Suppressor macrophage treated with lipopolysaccharide for 1 hour (primary cell): ENCODE measurements at regions not wholly inside any gene's neighbourhood (a gene's known extent, or its start where the extent isn't known, plus 50 kb on each side); places are given as distances from the start of the nearest gene placed in this dataset.
"Not testable (repeated sequence)": the region's sequence is repeated elsewhere in the genome, so short reads cannot be mapped to it uniquely, and the experiment has no call there.

ENCODE experiments used
- DNase-seq, 3 donors: peaks; one replicate each; pipeline ENCODE4 v3.0.0-alpha.2; 2020 to 2022

GRCh38 chrX:115357326-115358120, 68.0 kb downstream of the LUZP4 start:
- no peak for DNase-seq

GRCh38 chrX:115359508-115359907, 70.0 kb downstream of the LUZP4 start:
- peak in 2 of 3 donors; percentile 14 to 29 for DNase-seq

- DNase-seq, result no peak
These were observed 70.8 kb downstream of the LUZP4 start for GRCh38 chrX:115360220-115360781.

GRCh38 chrX:115362334-115363095, 73.0 kb downstream of the LUZP4 start:
- no peak for DNase-seq

GRCh38 chrX:115363372-115363771, 73.9 kb downstream of the LUZP4 start:
- no peak for DNase-seq

- no peak for DNase-seq
These were observed 74.4 kb downstream of the LUZP4 start for GRCh38 chrX:115363897-115364296.

- no peak for DNase-seq
These were observed 75.2 kb downstream of the LUZP4 start for GRCh38 chrX:115364670-115365069.

GRCh38 chrX:115366535-115366934, 77.0 kb downstream of the LUZP4 start:
- no peak for DNase-seq

- DNase-seq, result peak; percentile 13 to 46 (median 23)
These were observed 77.9 kb downstream of the LUZP4 start for GRCh38 chrX:115367455-115367854.

GRCh38 chrX:115367951-115368350, 78.4 kb downstream of the LUZP4 start:
- DNase-seq, result no peak

GRCh38 chrX:115368876-115369275, 79.4 kb downstream of the LUZP4 start:
- no peak for DNase-seq

GRCh38 chrX:115372152-115372551, 82.6 kb downstream of the LUZP4 start:
- no peak for DNase-seq

GRCh38 chrX:115373308-115373707, 83.8 kb downstream of the LUZP4 start:
- no peak for DNase-seq

GRCh38 chrX:115378471-115378870, 89.0 kb downstream of the LUZP4 start:
- DNase-seq, result no peak

GRCh38 chrX:115387327-115387726, 97.8 kb downstream of the LUZP4 start:
- DNase-seq, result no peak

- DNase-seq, result no peak
These were observed 99.4 kb downstream of the LUZP4 start for GRCh38 chrX:115388879-115389278.

GRCh38 chrX:115390078-115390477, 100.6 kb downstream of the LUZP4 start:
- DNase-seq, result no peak

GRCh38 chrX:115392031-115392430, 102.5 kb downstream of the LUZP4 start:
- DNase-seq, result no peak

GRCh38 chrX:115392871-115393270, 103.4 kb downstream of the LUZP4 start:
- no peak for DNase-seq

GRCh38 chrX:115393271-115393670, 103.8 kb downstream of the LUZP4 start:
- DNase-seq, result no peak

- DNase-seq, result not testable (repeated sequence)
These were observed 105.3 kb downstream of the LUZP4 start for GRCh38 chrX:115394806-115395205.

GRCh38 chrX:115399306-115399705, 109.8 kb downstream of the LUZP4 start:
- no peak for DNase-seq

GRCh38 chrX:115400960-115401359, 111.4 kb downstream of the LUZP4 start:
- no peak for DNase-seq

- DNase-seq, result no peak
These were observed 112.8 kb downstream of the LUZP4 start for GRCh38 chrX:115402299-115402698.
